CD4-positive, alpha-beta T cell treated with Interferon alpha-2 for 1 hour (primary cell): ENCODE measurements at regions not wholly inside any gene's neighbourhood (a gene's known extent, or its start where the extent isn't known, plus 50 kb on each side); places are given as distances from the start of the nearest gene placed in this dataset.

Experiments used
- DNase-seq, 2 donors: peaks; one replicate each; pipeline ENCODE4 v3.0.0-alpha.2; 2020 to 2022

- DNase-seq = no peak
These were observed 109.0 kb upstream of the TBL1XR1 start for GRCh38 chr3:177306252-177306651.

GRCh38 chr3:177307391-177307790 lies 110.1 kb upstream of the TBL1XR1 start:
- DNase-seq = peak in 1 of 2 donors; percentile 13

- no peak for DNase-seq
These were observed 110.5 kb upstream of the TBL1XR1 start for GRCh38 chr3:177307826-177308225.

GRCh38 chr3:177308286-177308685 lies 111.0 kb upstream of the TBL1XR1 start:
- no peak for DNase-seq

GRCh38 chr3:177308911-177309310 lies 111.6 kb upstream of the TBL1XR1 start:
- DNase-seq = no peak

GRCh38 chr3:177312491-177312890 lies 115.2 kb upstream of the TBL1XR1 start:
- no peak for DNase-seq

- no peak for DNase-seq
These were observed 117.6 kb upstream of the TBL1XR1 start for GRCh38 chr3:177314897-177315296.

GRCh38 chr3:177317247-177317646 lies 120.0 kb upstream of the TBL1XR1 start:
- no peak for DNase-seq

- no peak for DNase-seq
These were observed 121.3 kb upstream of the TBL1XR1 start for GRCh38 chr3:177318559-177318958.

GRCh38 chr3:177320765-177321247 lies 123.5 kb upstream of the TBL1XR1 start:
- no peak for DNase-seq

GRCh38 chr3:177321819-177322218 lies 124.5 kb upstream of the TBL1XR1 start:
- no peak for DNase-seq

- DNase-seq = peak in 1 of 2 donors; percentile 21
These were observed 125.6 kb upstream of the TBL1XR1 start for GRCh38 chr3:177322881-177323280.

GRCh38 chr3:177329854-177330253 lies 132.6 kb upstream of the TBL1XR1 start:
- DNase-seq = no peak

- no peak for DNase-seq
These were observed 133.5 kb upstream of the TBL1XR1 start for GRCh38 chr3:177330779-177331178.

- no peak for DNase-seq
These were observed 134.0 kb upstream of the TBL1XR1 start for GRCh38 chr3:177331203-177331835.

- no peak for DNase-seq
These were observed 135.7 kb upstream of the TBL1XR1 start for GRCh38 chr3:177332955-177333354.

- DNase-seq = no peak
These were observed 136.5 kb upstream of the TBL1XR1 start for GRCh38 chr3:177333533-177334520.

GRCh38 chr3:177334803-177335202 lies 137.5 kb upstream of the TBL1XR1 start:
- no peak for DNase-seq

- DNase-seq = no peak
These were observed 138.4 kb upstream of the TBL1XR1 start for GRCh38 chr3:177335728-177336127.

GRCh38 chr3:177336873-177337450 lies 139.7 kb upstream of the TBL1XR1 start:
- DNase-seq = no peak

GRCh38 chr3:177337541-177338331 lies 140.5 kb upstream of the TBL1XR1 start:
- peak in 1 of 2 donors; percentile 56 for DNase-seq

GRCh38 chr3:177338697-177339219 lies 141.5 kb upstream of the TBL1XR1 start:
- no peak for DNase-seq
